ENCODE measurements at regions not wholly inside any gene's neighbourhood (a gene's known extent, or its start where the extent isn't known, plus 50 kb on each side); places are given as distances from the start of the nearest gene placed in this dataset.

DNA sequence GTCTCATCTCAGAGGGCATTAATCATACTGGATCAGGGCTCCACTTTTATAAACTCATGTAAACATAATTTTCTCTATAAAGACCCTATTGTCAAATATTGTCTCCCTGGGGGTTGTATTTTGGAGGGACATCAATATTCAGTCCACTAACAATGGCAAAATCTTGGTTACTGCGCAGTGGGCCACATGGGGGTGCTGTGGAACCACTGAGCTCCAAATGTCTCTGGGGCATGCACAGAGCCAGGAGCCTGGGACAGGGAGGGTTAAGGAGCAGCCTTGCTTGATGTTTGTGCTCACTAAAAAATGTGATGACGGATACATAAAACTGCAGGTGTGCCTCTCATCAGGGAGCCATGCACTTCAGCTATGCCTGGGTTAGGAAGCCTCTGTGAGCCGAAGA lies 62.1 kb upstream of the PRSS58 start:
- TF ChIP-seq, protein P1, sequence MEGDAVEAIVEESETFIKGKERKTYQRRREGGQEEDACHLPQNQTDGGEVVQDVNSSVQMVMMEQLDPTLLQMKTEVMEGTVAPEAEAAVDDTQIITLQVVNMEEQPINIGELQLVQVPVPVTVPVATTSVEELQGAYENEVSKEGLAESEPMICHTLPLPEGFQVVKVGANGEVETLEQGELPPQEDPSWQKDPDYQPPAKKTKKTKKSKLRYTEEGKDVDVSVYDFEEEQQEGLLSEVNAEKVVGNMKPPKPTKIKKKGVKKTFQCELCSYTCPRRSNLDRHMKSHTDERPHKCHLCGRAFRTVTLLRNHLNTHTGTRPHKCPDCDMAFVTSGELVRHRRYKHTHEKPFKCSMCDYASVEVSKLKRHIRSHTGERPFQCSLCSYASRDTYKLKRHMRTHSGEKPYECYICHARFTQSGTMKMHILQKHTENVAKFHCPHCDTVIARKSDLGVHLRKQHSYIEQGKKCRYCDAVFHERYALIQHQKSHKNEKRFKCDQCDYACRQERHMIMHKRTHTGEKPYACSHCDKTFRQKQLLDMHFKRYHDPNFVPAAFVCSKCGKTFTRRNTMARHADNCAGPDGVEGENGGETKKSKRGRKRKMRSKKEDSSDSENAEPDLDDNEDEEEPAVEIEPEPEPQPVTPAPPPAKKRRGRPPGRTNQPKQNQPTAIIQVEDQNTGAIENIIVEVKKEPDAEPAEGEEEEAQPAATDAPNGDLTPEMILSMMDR (IDR thresholded peaks at IDR 0.05), result no peak
- TF ChIP-seq EP300 (IDR thresholded peaks at IDR 0.05), result no peak

Data from upper lobe of left lung (tissue), 4 donors.